ENCODE measurements at regions not wholly inside any gene's neighbourhood (a gene's known extent, or its start where the extent isn't known, plus 50 kb on each side); places are given as distances from the start of the nearest gene placed in this dataset.

DNA sequence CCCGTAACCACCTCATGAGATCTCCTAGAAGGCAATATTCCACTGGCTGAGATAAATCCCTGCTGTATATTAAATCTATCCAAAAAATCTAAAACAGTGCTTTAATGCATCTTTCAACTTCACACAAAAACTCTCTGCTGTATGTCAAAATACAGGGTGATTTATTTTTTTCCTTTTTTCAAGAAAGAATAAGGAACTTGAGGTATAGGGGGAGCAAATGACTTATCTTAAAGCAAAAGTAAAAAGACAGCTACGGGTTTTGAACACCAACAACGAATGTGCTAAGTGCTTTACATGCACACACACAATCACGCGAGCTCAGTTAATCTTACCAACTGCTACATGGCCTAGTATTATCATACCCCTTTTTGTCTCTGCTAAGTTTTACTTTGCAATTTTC lies 168.9 kb upstream of the PHF14 start:
- Histone ChIP-seq H3K27me3 (no peaks in the 10 kb centered on the region), H3K27ac (no peak overlapping the region), H3K9me3 (no peaks in the 10 kb centered on the region), H3K4me1 (no peaks in the 10 kb centered on the region), H3K4me3 (no peak overlapping the region), H3K36me3 (no peaks in the 10 kb centered on the region)
- ATAC-seq (no peak), DNase-seq (no peak)
- TF ChIP-seq, protein P1, sequence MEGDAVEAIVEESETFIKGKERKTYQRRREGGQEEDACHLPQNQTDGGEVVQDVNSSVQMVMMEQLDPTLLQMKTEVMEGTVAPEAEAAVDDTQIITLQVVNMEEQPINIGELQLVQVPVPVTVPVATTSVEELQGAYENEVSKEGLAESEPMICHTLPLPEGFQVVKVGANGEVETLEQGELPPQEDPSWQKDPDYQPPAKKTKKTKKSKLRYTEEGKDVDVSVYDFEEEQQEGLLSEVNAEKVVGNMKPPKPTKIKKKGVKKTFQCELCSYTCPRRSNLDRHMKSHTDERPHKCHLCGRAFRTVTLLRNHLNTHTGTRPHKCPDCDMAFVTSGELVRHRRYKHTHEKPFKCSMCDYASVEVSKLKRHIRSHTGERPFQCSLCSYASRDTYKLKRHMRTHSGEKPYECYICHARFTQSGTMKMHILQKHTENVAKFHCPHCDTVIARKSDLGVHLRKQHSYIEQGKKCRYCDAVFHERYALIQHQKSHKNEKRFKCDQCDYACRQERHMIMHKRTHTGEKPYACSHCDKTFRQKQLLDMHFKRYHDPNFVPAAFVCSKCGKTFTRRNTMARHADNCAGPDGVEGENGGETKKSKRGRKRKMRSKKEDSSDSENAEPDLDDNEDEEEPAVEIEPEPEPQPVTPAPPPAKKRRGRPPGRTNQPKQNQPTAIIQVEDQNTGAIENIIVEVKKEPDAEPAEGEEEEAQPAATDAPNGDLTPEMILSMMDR (IDR thresholded peaks at IDR 0.05), result no peak
- intact Hi-C loops (cut with DNase I), result no loop called here

DNA sequence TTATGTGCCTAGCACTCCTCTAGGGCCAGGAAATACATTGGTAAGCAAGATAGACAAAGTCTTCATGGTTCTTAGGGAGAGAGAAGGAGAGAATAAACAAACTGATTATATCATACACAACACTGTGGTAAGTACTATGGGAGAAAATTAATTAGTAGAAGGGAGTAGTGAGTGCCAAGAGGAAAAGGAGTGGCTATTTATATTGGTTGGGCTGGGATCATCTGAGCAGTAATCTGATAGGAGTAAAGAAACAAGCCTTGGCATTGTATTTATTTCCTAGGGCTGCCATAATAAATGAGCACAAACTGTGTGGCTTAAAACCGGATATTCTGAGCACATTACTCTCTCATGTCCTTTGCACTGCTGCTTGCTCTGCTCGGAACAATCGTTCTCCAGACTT lies 158.1 kb upstream of the PHF14 start:
- intact Hi-C loops (cut with DNase I), result no loop called here
- TF ChIP-seq, protein P1 (IDR thresholded peaks at IDR 0.05), result no peak
- H3K9me3 ChIP-seq, result no peaks in the 10 kb centered on the region
- no peaks in the 10 kb centered on the region for H3K27me3 ChIP-seq
- DNase-seq (no peak), ATAC-seq (no peak)
- H3K36me3 ChIP-seq, result no peaks in the 10 kb centered on the region
- H3K27ac ChIP-seq, result no peak overlapping the region
- no peak overlapping the region for H3K4me3 ChIP-seq
- no peaks in the 10 kb centered on the region for H3K4me1 ChIP-seq

DNA sequence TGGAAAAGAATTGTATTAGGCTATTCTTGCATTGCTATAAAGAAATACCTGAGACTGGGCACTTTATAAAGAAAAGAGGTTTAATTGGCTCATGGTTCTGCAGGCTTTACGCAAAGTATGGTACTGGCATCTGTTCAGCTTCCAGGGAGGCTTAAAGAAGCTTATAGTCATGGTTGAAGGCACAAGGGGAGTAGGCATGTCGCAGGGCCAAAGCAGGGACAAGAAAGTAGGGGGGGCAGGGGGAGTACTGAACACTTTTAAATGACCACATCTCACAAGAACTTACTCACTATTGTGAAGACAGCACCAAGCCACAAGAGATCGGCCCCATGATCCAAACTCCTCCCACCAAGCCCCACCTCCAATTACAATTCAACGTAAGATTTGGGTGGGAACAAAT lies 152.5 kb upstream of the PHF14 start:
- DNase-seq, result no peak
- intact Hi-C loops (cut with DNase I), result no loop called here
- no peak overlapping the region for H3K27ac ChIP-seq
- no peaks in the 10 kb centered on the region for H3K9me3 ChIP-seq
- ATAC-seq, result no peak
- H3K36me3 ChIP-seq, result no peaks in the 10 kb centered on the region
- H3K4me1 ChIP-seq, result no peaks in the 10 kb centered on the region
- TF ChIP-seq, protein P1 (IDR thresholded peaks at IDR 0.05), result no peak
- no peak overlapping the region for H3K4me3 ChIP-seq
- no peaks in the 10 kb centered on the region for H3K27me3 ChIP-seq

DNA sequence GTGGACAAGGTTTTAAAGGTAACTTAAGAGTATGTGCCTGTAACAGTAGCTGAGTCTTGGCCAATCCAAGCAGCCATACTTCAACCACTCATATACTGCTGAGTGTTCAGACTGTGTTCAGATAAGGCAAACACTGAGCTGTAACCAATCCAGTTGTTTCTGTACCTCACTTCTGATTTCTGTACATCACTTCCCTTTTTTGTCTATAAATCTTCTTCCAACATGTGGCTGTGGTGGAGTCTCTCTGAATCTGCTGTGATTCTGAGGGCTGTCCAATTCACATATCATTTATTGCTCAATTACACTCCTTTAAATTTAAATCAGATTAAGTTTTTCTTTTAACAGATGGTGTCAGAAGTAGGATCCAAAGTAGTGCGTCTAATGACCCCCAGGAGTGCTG lies 149.5 kb upstream of the PHF14 start:
- Histone ChIP-seq H3K4me3 (no peak overlapping the region), H3K4me1 (no peaks in the 10 kb centered on the region), H3K27ac (no peak overlapping the region), H3K27me3 (no peaks in the 10 kb centered on the region), H3K36me3 (no peaks in the 10 kb centered on the region), H3K9me3 (no peaks in the 10 kb centered on the region)
- no peak for DNase-seq
- intact Hi-C loops (cut with DNase I), result no loop called here
- TF ChIP-seq, protein P1 (IDR thresholded peaks at IDR 0.05), result no peak
- no peak for ATAC-seq

DNA sequence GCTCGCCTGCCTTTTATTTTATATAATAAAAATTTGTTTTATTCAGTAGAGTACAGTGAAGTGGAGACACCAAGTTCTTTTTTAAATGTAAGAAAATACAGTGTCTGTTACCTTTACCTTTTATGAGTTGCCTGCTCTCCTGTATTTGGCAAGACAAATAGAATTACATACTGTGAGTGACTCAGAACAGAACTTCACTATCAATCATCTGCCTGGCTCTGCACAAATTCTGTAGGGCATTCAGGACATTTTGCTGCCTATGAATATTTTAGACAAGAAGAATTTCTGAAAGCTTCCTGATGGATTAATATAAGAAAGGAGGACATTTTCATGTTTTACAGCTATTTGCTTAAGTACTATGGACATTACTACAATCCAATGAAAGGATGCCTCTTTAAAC lies 135.4 kb upstream of the PHF14 start:
- H3K9me3 ChIP-seq, result no peaks in the 10 kb centered on the region
- DNase-seq (no peak), ATAC-seq (no peak)
- no peaks in the 10 kb centered on the region for H3K36me3 ChIP-seq
- TF ChIP-seq, protein P1 (IDR thresholded peaks at IDR 0.05), result no peak
- H3K4me1 ChIP-seq, result no peaks in the 10 kb centered on the region
- no peaks in the 10 kb centered on the region for H3K27me3 ChIP-seq
- no peak overlapping the region for H3K4me3 ChIP-seq
- intact Hi-C loops (cut with DNase I), result no loop called here
- H3K27ac ChIP-seq, result no peak overlapping the region

Measured in left lung (tissue), 4 donors.